ENCODE measurements at regions not wholly inside any gene's neighbourhood (a gene's known extent, or its start where the extent isn't known, plus 50 kb on each side); places are given as distances from the start of the nearest gene placed in this dataset.

DNA sequence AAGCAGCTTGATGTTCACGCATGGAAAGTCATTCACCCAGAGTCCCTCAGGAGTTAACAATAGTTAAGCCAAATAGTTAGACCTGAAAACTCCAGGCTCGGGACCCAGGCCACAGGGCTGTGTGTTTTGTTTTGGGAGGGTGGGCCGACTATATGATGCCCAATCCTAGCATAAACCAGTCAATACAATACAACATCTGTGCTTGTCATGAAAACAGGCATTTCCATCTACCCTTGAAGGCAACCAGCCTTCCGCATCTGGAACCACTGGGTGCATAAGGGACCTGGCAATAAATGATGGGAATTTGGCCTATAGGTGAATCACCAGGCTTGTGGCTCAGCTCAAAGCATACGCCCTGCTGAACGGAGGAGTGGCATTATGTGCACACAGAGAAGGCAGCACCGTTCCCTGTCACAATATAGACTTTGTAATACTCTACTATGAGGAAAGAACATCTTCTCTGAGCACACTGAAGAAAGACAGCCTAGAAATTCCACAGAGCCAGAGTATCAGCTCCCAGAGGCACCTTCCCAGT is 91.0 kb upstream of the FOXN3 start:
- TF ChIP-seq, protein P1, sequence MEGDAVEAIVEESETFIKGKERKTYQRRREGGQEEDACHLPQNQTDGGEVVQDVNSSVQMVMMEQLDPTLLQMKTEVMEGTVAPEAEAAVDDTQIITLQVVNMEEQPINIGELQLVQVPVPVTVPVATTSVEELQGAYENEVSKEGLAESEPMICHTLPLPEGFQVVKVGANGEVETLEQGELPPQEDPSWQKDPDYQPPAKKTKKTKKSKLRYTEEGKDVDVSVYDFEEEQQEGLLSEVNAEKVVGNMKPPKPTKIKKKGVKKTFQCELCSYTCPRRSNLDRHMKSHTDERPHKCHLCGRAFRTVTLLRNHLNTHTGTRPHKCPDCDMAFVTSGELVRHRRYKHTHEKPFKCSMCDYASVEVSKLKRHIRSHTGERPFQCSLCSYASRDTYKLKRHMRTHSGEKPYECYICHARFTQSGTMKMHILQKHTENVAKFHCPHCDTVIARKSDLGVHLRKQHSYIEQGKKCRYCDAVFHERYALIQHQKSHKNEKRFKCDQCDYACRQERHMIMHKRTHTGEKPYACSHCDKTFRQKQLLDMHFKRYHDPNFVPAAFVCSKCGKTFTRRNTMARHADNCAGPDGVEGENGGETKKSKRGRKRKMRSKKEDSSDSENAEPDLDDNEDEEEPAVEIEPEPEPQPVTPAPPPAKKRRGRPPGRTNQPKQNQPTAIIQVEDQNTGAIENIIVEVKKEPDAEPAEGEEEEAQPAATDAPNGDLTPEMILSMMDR (IDR thresholded peaks at IDR 0.05; ENCODE audit: insufficient read depth, low read length, poor library complexity, severe bottlenecking) = no peak
- no peak for TF ChIP-seq EZH2phosphoT487 (conservative IDR thresholded peaks at IDR 0.05; ENCODE audit: low read length)

All from SU-DHL-6 (cell line).